ENCODE measurements at regions not wholly inside any gene's neighbourhood (a gene's known extent, or its start where the extent isn't known, plus 50 kb on each side); places are given as distances from the start of the nearest gene placed in this dataset.

- no peak for TF ChIP-seq POLR2A (IDR thresholded peaks at IDR 0.05)
- TF ChIP-seq CTCF (IDR thresholded peaks at IDR 0.05): no peak
These were observed 122.7 kb upstream of the IGF1R start for GRCh38 chr15:98525661-98526001.
